ENCODE measurements at regions not wholly inside any gene's neighbourhood (a gene's known extent, or its start where the extent isn't known, plus 50 kb on each side); places are given as distances from the start of the nearest gene placed in this dataset.
"Not testable (repeated sequence)": the region's sequence is repeated elsewhere in the genome, so short reads cannot be mapped to it uniquely, and the experiment has no call there.

DNA sequence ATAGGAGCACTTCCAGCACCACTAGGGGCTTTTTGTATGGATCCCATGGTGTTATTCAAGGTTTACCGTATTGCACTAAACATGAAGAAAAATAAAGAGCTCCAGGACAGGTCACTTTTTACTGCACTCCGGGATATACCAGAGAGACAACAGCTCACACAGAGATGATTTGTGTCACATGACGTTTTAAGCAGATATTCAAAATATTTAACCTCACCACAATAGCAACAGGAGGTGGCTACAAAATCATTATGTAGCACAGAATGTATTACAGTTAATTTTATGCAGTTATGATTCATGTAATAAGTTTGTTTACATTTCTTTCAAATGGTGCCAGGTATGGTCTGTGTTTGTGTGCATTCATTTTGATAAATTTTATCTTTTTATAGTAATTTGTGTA, 100.6 kb downstream of the LUZP4 start:
- DNase-seq: no peak
- Histone ChIP-seq H3K4me1 (no peaks in the 10 kb centered on the region), H3K9me3 (no peaks in the 10 kb centered on the region), H3K27ac (no peak overlapping the region), H3K4me3 (no peak overlapping the region), H3K27me3 (replicated peaks in 1 of 7) (no peaks in the 10 kb centered on the region), H3K36me3 (no peaks in the 10 kb centered on the region)
- TF ChIP-seq POLR2AphosphoS5 (IDR thresholded peaks at IDR 0.05): no peak
- intact Hi-C loops (cut with DNase I; ENCODE audit: low total_unique reads): no loop called here
- 66 to 91% (median 82%) methylated on average over 3 of the region's 3 CpGs for WGBS, 5 donors

DNA sequence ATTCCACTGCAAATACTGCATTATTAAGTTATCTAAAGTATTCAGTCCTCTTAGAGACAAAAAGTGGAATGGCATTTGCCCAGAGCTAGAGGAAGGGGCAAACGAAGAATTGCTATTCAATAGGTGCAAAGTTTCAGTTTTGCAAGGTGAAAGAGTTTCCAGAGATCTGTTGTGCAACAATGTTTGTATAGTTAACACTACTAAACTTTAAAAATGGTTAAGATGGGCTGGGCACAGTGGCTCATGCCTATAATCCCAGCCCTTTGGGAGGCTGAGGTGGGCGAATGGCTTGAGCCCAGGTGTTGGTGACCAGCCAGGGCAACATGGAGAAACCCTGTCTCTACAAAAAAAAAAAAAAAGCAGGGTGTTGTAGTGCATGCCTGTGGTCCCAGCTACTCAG, 102.5 kb downstream of the LUZP4 start:
- 60 to 84% (median 67%) methylated on average over 2 of the region's 2 CpGs for WGBS, 5 donors
- no peak for DNase-seq
- Histone ChIP-seq H3K27ac (no peak overlapping the region), H3K9me3 (no peaks in the 10 kb centered on the region), H3K4me3 (no peak overlapping the region), H3K36me3 (no peaks in the 10 kb centered on the region), H3K27me3 (replicated peaks in 1 of 7) (no peaks in the 10 kb centered on the region), H3K4me1 (no peaks in the 10 kb centered on the region)
- intact Hi-C loops (cut with DNase I; ENCODE audit: low total_unique reads): no loop called here
- TF ChIP-seq POLR2AphosphoS5 (IDR thresholded peaks at IDR 0.05) (no peak), POLR2A (IDR thresholded peaks at IDR 0.05) (no peak)
- TF ChIP-seq, protein P1, sequence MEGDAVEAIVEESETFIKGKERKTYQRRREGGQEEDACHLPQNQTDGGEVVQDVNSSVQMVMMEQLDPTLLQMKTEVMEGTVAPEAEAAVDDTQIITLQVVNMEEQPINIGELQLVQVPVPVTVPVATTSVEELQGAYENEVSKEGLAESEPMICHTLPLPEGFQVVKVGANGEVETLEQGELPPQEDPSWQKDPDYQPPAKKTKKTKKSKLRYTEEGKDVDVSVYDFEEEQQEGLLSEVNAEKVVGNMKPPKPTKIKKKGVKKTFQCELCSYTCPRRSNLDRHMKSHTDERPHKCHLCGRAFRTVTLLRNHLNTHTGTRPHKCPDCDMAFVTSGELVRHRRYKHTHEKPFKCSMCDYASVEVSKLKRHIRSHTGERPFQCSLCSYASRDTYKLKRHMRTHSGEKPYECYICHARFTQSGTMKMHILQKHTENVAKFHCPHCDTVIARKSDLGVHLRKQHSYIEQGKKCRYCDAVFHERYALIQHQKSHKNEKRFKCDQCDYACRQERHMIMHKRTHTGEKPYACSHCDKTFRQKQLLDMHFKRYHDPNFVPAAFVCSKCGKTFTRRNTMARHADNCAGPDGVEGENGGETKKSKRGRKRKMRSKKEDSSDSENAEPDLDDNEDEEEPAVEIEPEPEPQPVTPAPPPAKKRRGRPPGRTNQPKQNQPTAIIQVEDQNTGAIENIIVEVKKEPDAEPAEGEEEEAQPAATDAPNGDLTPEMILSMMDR (IDR thresholded peaks at IDR 0.05 in 8 of 11, conservative IDR thresholded peaks at IDR 0.05 in 3 of 11): no peak

DNA sequence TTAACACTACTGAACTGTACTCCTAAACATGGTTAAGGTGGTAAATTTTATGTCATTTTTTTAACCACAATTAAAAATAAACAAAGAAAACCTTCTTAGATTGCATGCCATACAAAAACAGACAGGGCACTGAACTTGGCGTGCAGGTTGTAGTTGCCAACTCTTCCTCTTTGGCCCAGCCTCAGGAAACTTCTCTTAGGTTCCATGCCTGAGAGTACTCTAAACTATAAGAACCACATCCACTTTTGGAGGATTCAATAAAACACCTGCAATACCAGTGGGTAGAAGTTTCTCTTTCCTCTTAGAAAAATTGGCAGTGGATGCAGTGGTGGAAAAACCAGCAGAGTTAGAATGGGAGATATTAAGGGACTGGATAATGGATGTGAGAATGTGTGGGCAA, 103.4 kb downstream of the LUZP4 start:
- no peak overlapping the region for H3K4me3 ChIP-seq
- WGBS, 5 donors: 63 to 72% (median 71%) methylated on average over 1 of the region's 1 CpG
- H3K27me3 ChIP-seq (replicated peaks in 1 of 7): no peaks in the 10 kb centered on the region
- no peak overlapping the region for H3K27ac ChIP-seq
- no peaks in the 10 kb centered on the region for H3K4me1 ChIP-seq
- H3K36me3 ChIP-seq: no peaks in the 10 kb centered on the region
- no peak for DNase-seq
- no peaks in the 10 kb centered on the region for H3K9me3 ChIP-seq
- intact Hi-C loops (cut with DNase I; ENCODE audit: low total_unique reads): no loop called here
- TF ChIP-seq POLR2AphosphoS5 (IDR thresholded peaks at IDR 0.05) (no peak), POLR2A (IDR thresholded peaks at IDR 0.05) (no peak)
- TF ChIP-seq, protein P1 (IDR thresholded peaks at IDR 0.05 in 8 of 11, conservative IDR thresholded peaks at IDR 0.05 in 3 of 11): no peak

GRCh38 chrX:115393271-115393670, 103.8 kb downstream of the LUZP4 start:
- H3K9me3 ChIP-seq: no peaks in the 10 kb centered on the region
- TF ChIP-seq, protein P1 (IDR thresholded peaks at IDR 0.05 in 8 of 11, conservative IDR thresholded peaks at IDR 0.05 in 3 of 11): no peak
- TF ChIP-seq POLR2A (IDR thresholded peaks at IDR 0.05) (no peak), POLR2AphosphoS5 (IDR thresholded peaks at IDR 0.05) (no peak)
- H3K27ac ChIP-seq: no peak overlapping the region
- DNase-seq: no peak
- intact Hi-C loops (cut with DNase I; ENCODE audit: low total_unique reads): no loop called here
- H3K4me1 ChIP-seq: no peaks in the 10 kb centered on the region
- no peaks in the 10 kb centered on the region for H3K36me3 ChIP-seq
- no peaks in the 10 kb centered on the region for H3K27me3 ChIP-seq (replicated peaks in 1 of 7)
- WGBS, 5 donors: 71 to 100% (median 78%) methylated on average over 1 of the region's 1 CpG
- no peak overlapping the region for H3K4me3 ChIP-seq

DNA sequence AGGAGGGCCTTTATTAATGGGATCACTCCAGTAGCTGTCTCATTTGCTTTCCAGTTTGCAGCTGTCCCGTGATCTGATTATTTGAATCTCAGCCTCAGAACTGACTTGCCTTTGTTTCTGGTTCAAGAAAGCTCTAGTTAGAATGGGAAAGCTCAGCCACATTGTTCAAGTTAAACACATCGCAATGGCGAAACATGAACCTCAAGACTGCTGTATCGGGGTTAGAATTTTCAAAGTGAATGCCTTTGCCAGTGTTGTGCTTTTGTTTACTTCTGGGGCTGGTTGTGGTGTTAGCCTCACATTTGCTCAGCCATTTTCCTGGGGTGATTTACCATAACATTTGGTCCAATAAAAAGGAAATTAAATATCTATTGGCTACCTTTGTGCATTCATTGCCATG, 105.3 kb downstream of the LUZP4 start:
- H3K27ac ChIP-seq; H3K9me3 ChIP-seq; intact Hi-C loops (cut with DNase I; ENCODE audit: low total_unique reads); H3K4me1 ChIP-seq; H3K27me3 ChIP-seq (replicated peaks in 1 of 7); H3K4me3 ChIP-seq; H3K36me3 ChIP-seq; DNase-seq: not testable (repeated sequence)
- WGBS, 5 donors: 80 to 100% (median 88%) methylated on average over 4 of the region's 4 CpGs

Measured in spleen (tissue), 11 donors.